ENCODE measurements at regions not wholly inside any gene's neighbourhood (a gene's known extent, or its start where the extent isn't known, plus 50 kb on each side); places are given as distances from the start of the nearest gene placed in this dataset.

- Histone ChIP-seq H3K9ac (ENCODE audit: low read length) (no peak overlapping the region), H3K27ac (ENCODE audit: low read depth, low read length) (no peak overlapping the region), H4K20me1 (ENCODE audit: low read depth, low read length) (no peaks in the 10 kb centered on the region), H3K9me2 (replicated peaks; ENCODE audit: insufficient read depth, low read length) (no peaks in the 10 kb centered on the region), H3K9me3 (ENCODE audit: insufficient read depth, low read length) (no peaks in the 10 kb centered on the region), H2AFZ (ENCODE audit: low read depth, low read length, severe bottlenecking) (no peak overlapping the region), H3K79me2 (ENCODE audit: insufficient read depth, low read length) (no peaks in the 10 kb centered on the region), H3K4me3 (ENCODE audit: insufficient read depth, low read length, poor library complexity, severe bottlenecking) (no peak overlapping the region), H3F3A (ENCODE audit: insufficient read depth) (no peaks in the 10 kb centered on the region), H3K36me3 (ENCODE audit: low read length) (no peaks in the 10 kb centered on the region), H3K27me3 (ENCODE audit: low read length) (no peaks in the 10 kb centered on the region), H3K4me2 (ENCODE audit: low read depth, low read length, poor library complexity, severe bottlenecking) (no peak overlapping the region)
- TF ChIP-seq EZH2phosphoT487 (conservative IDR thresholded peaks at IDR 0.05; ENCODE audit: low read length) (no peak), CTCF (IDR thresholded peaks at IDR 0.05; ENCODE audit: insufficient read depth, low read length, poor library complexity, severe bottlenecking) (no peak)
Measured at GRCh38 chr5:89428624-89429023, 545.6 kb upstream of the MEF2C start.

GRCh38 chr5:89425062-89425461 is 542.1 kb upstream of the MEF2C start:
- Histone ChIP-seq H3K27ac (ENCODE audit: low read depth, low read length) (no peak overlapping the region), H3K4me3 (ENCODE audit: insufficient read depth, low read length, poor library complexity, severe bottlenecking) (no peak overlapping the region), H3K9me3 (ENCODE audit: insufficient read depth, low read length) (no peaks in the 10 kb centered on the region), H3K27me3 (ENCODE audit: low read length) (no peaks in the 10 kb centered on the region), H3K9me2 (replicated peaks; ENCODE audit: insufficient read depth, low read length) (no peaks in the 10 kb centered on the region), H3K4me2 (ENCODE audit: low read depth, low read length, poor library complexity, severe bottlenecking) (no peak overlapping the region), H3K36me3 (ENCODE audit: low read length) (no peaks in the 10 kb centered on the region), H3F3A (ENCODE audit: insufficient read depth) (no peaks in the 10 kb centered on the region), H3K9ac (ENCODE audit: low read length) (no peak overlapping the region), H4K20me1 (ENCODE audit: low read depth, low read length) (no peaks in the 10 kb centered on the region), H2AFZ (ENCODE audit: low read depth, low read length, severe bottlenecking) (no peak overlapping the region), H3K79me2 (ENCODE audit: insufficient read depth, low read length) (no peaks in the 10 kb centered on the region)
- TF ChIP-seq CTCF (IDR thresholded peaks at IDR 0.05; ENCODE audit: insufficient read depth, low read length, poor library complexity, severe bottlenecking) (no peak), EZH2phosphoT487 (conservative IDR thresholded peaks at IDR 0.05; ENCODE audit: low read length) (no peak)

- Histone ChIP-seq H3K4me2 (ENCODE audit: low read depth, low read length, poor library complexity, severe bottlenecking) (no peak overlapping the region), H3K27me3 (ENCODE audit: low read length) (no peaks in the 10 kb centered on the region), H3K9me2 (replicated peaks; ENCODE audit: insufficient read depth, low read length) (no peaks in the 10 kb centered on the region), H3K79me2 (ENCODE audit: insufficient read depth, low read length) (no peaks in the 10 kb centered on the region), H4K20me1 (ENCODE audit: low read depth, low read length) (no peaks in the 10 kb centered on the region), H3K4me3 (ENCODE audit: insufficient read depth, low read length, poor library complexity, severe bottlenecking) (no peak overlapping the region), H2AFZ (ENCODE audit: low read depth, low read length, severe bottlenecking) (no peak overlapping the region), H3K9me3 (ENCODE audit: insufficient read depth, low read length) (no peaks in the 10 kb centered on the region), H3K27ac (ENCODE audit: low read depth, low read length) (no peak overlapping the region), H3K36me3 (ENCODE audit: low read length) (no peaks in the 10 kb centered on the region), H3K9ac (ENCODE audit: low read length) (no peak overlapping the region), H3F3A (ENCODE audit: insufficient read depth) (no peaks in the 10 kb centered on the region)
- TF ChIP-seq CTCF (IDR thresholded peaks at IDR 0.05; ENCODE audit: insufficient read depth, low read length, poor library complexity, severe bottlenecking) (no peak), EZH2phosphoT487 (conservative IDR thresholded peaks at IDR 0.05; ENCODE audit: low read length) (no peak)
Measured at GRCh38 chr5:89421035-89421434, 538.1 kb upstream of the MEF2C start.

All from SU-DHL-6 (cell line).